Mesothelial cell of epicardium (in vitro differentiated cells): ENCODE measurements at regions not wholly inside any gene's neighbourhood (a gene's known extent, or its start where the extent isn't known, plus 50 kb on each side); places are given as distances from the start of the nearest gene placed in this dataset.

ENCODE experiments used
- DNase-seq, 2 experiments: peaks; one replicate each; pipeline ENCODE4 v3.0.0; 2021; ENCODE audit warnings: low spot score in 2 of 2; ENCODE audit not compliant: unreplicated experiment in 2 of 2
- H3K27ac Mint-ChIP-seq: 2 replicates; pipeline ENCODE4 v1.8.0; 2021; ENCODE audit warnings: mixed read lengths
- H3K27me3 Mint-ChIP-seq: 2 replicates; pipeline ENCODE4 v1.8.0; 2021; ENCODE audit warnings: low read depth, mixed read lengths
- H3K36me3 Mint-ChIP-seq: 2 replicates; pipeline ENCODE4 v1.8.0; 2021; ENCODE audit warnings: mixed read lengths
- H3K4me1 Mint-ChIP-seq: 2 replicates; pipeline ENCODE4 v1.8.0; 2021; ENCODE audit warnings: mixed read lengths
- H3K4me3 Mint-ChIP-seq: 2 replicates; pipeline ENCODE4 v1.8.0; 2021; ENCODE audit warnings: mild to moderate bottlenecking, moderate library complexity, mixed read lengths
- H3K9me3 Mint-ChIP-seq: 2 replicates; pipeline ENCODE4 v1.8.0; 2021; ENCODE audit warnings: mixed read lengths
- CTCF ChIP-seq: fragments of 200-600 bp; sonication (generic); IDR thresholded peaks from one replicate; pipeline ENCODE4 v1.5.0; 2021; ENCODE audit warnings: antibody characterized with exemption; ENCODE audit not compliant: unreplicated experiment

GRCh38 chr15:69524296-69524695 lies 71.7 kb downstream of the RPLP1 start:
- H3K27ac Mint-ChIP-seq: no peak overlapping the region
- no peaks in the 10 kb centered on the region for H3K9me3 Mint-ChIP-seq

GRCh38 chr15:69524814-69525213 lies 72.2 kb downstream of the RPLP1 start:
- DNase-seq: no peak
- Mint-ChIP-seq H3K4me3 (no peak overlapping the region), H3K27ac (no peak overlapping the region), H3K27me3 (peaks cover 24% of the 10 kb centered on the region), H3K4me1 (peaks cover 1% of the 10 kb centered on the region), H3K9me3 (no peaks in the 10 kb centered on the region), H3K36me3 (no peaks in the 10 kb centered on the region)
- no peak for TF ChIP-seq CTCF

More at GRCh38 chr15:69524296-69524695, 71.7 kb downstream of the RPLP1 start:
- no peak for DNase-seq
- Mint-ChIP-seq H3K4me1 (peaks cover 1% of the 10 kb centered on the region), H3K27me3 (peaks cover 25% of the 10 kb centered on the region), H3K4me3 (no peak overlapping the region), H3K36me3 (no peaks in the 10 kb centered on the region)
- no peak for TF ChIP-seq CTCF

- Mint-ChIP-seq H3K4me1 (peaks cover 5% of the 10 kb centered on the region), H3K27ac (no peak overlapping the region), H3K27me3 (peaks cover 28% of the 10 kb centered on the region), H3K36me3 (no peaks in the 10 kb centered on the region), H3K9me3 (no peaks in the 10 kb centered on the region), H3K4me3 (no peak overlapping the region)
- no peak for DNase-seq
- no peak for TF ChIP-seq CTCF
These were observed 72.9 kb downstream of the RPLP1 start for GRCh38 chr15:69525543-69525942.

DNA sequence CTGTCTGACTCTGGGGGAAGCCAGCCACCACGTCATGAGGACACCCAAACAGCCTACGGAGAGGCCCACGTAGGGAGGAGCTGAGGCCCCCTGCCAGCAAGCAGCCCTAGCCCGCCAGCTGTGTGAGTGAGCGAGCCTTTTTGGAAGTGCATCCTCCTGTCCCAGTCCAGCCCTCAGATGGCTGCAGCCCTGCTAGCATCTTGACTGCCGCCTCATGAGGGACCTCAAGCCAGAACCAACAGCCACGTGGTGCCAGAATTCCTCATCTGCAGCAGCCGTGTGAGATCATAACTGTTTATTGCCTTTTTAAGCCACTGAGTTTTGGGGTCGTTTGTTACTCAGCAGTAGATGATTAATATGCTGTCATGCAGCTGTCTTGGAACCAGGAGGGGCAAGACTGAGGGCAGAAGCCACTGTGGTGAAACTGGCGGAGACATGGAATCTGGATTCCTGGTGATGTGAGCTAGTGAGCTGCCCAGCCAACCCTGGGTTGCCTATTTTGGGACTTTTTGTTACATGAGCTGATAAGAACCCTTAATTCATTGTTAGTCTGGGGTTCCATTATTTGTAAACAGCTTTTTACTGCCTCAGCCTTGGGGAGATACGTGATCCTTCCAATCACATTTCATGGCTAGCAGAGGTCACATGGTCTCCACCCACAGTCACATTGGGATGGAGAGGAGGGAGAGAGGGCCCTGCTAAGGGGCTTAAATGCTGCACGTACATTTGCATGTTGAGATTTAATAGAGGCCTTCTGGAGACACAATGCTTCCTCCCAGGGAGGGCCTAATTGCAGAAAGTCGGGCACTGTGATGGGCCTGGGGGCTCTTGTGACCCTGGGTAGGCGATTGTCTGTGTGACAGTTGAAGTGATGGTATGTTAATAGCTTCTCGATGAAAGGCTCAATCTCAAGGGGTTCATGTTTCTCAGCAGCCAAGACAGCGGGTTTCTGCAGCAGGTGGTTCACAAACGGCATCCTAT lies 73.8 kb downstream of the RPLP1 start:
- H3K9me3 Mint-ChIP-seq: no peaks in the 10 kb centered on the region
- H3K4me1 Mint-ChIP-seq: peaks cover 7% of the 10 kb centered on the region
- no peak overlapping the region for H3K27ac Mint-ChIP-seq
- no peak overlapping the region for H3K4me3 Mint-ChIP-seq
- no peak for DNase-seq
- no peak for TF ChIP-seq CTCF
- H3K27me3 Mint-ChIP-seq: peaks cover 23% of the 10 kb centered on the region
- H3K36me3 Mint-ChIP-seq: no peaks in the 10 kb centered on the region

- H3K36me3 Mint-ChIP-seq: no peaks in the 10 kb centered on the region
- no peak overlapping the region for H3K27ac Mint-ChIP-seq
- TF ChIP-seq CTCF: no peak
- no peak for DNase-seq
- H3K4me3 Mint-ChIP-seq: no peak overlapping the region
- peaks cover 19% of the 10 kb centered on the region for H3K4me1 Mint-ChIP-seq
- no peaks in the 10 kb centered on the region for H3K9me3 Mint-ChIP-seq
- H3K27me3 Mint-ChIP-seq: peaks cover 21% of the 10 kb centered on the region
These were observed 76.5 kb downstream of the RPLP1 start for GRCh38 chr15:69529141-69529540.
